Right renal pelvis (tissue), 4 donors: ENCODE measurements at regions not wholly inside any gene's neighbourhood (a gene's known extent, or its start where the extent isn't known, plus 50 kb on each side); places are given as distances from the start of the nearest gene placed in this dataset.

Experiments used
- DNase-seq, 4 donors: peaks; one replicate each; pipeline ENCODE4 v3.0.0-alpha.2; 2013; ENCODE audit warnings: low read depth in 4 of 4, low spot score in 3 of 4, missing footprints in 1 of 4

- no peak for DNase-seq
Observed at GRCh38 chr20:54272901-54273488, 65.1 kb downstream of the PFDN4 start.

GRCh38 chr20:54275359-54276111, 67.6 kb downstream of the PFDN4 start:
- no peak for DNase-seq

- DNase-seq = no peak
Observed at GRCh38 chr20:54276577-54277169, 68.8 kb downstream of the PFDN4 start.

- DNase-seq = no peak
Observed at GRCh38 chr20:54278262-54278661, 70.4 kb downstream of the PFDN4 start.

GRCh38 chr20:54282625-54283024, 74.7 kb downstream of the PFDN4 start:
- DNase-seq = no peak

- no peak for DNase-seq
Observed at GRCh38 chr20:54283253-54283652, 75.4 kb downstream of the PFDN4 start.

GRCh38 chr20:54284928-54285704, 77.2 kb downstream of the PFDN4 start:
- DNase-seq = no peak

- no peak for DNase-seq
Observed at GRCh38 chr20:54290636-54291035, 82.7 kb downstream of the PFDN4 start.

GRCh38 chr20:54291339-54292010, 83.6 kb downstream of the PFDN4 start:
- DNase-seq = no peak

GRCh38 chr20:54292185-54292584, 84.3 kb downstream of the PFDN4 start:
- no peak for DNase-seq

GRCh38 chr20:54293526-54293925, 85.6 kb downstream of the PFDN4 start:
- no peak for DNase-seq

- no peak for DNase-seq
Observed at GRCh38 chr20:54294094-54294493, 86.2 kb downstream of the PFDN4 start.

GRCh38 chr20:54295686-54296085, 87.8 kb downstream of the PFDN4 start:
- no peak for DNase-seq

- peak; percentile 25 to 33 (median 29) for DNase-seq
Observed at GRCh38 chr20:54305421-54305820, 97.5 kb downstream of the PFDN4 start.

GRCh38 chr20:54306985-54307710, 99.3 kb downstream of the PFDN4 start:
- DNase-seq = no peak

- DNase-seq = no peak
Observed at GRCh38 chr20:54308804-54309203, 100.9 kb downstream of the PFDN4 start.

GRCh38 chr20:54318892-54319291, 111.0 kb downstream of the PFDN4 start:
- no peak for DNase-seq

- no peak for DNase-seq
Observed at GRCh38 chr20:54320148-54320607, 112.3 kb downstream of the PFDN4 start.

- DNase-seq = no peak
Observed at GRCh38 chr20:54321352-54322087, 113.6 kb downstream of the PFDN4 start.
